ENCODE measurements at regions not wholly inside any gene's neighbourhood (a gene's known extent, or its start where the extent isn't known, plus 50 kb on each side); places are given as distances from the start of the nearest gene placed in this dataset.

DNA sequence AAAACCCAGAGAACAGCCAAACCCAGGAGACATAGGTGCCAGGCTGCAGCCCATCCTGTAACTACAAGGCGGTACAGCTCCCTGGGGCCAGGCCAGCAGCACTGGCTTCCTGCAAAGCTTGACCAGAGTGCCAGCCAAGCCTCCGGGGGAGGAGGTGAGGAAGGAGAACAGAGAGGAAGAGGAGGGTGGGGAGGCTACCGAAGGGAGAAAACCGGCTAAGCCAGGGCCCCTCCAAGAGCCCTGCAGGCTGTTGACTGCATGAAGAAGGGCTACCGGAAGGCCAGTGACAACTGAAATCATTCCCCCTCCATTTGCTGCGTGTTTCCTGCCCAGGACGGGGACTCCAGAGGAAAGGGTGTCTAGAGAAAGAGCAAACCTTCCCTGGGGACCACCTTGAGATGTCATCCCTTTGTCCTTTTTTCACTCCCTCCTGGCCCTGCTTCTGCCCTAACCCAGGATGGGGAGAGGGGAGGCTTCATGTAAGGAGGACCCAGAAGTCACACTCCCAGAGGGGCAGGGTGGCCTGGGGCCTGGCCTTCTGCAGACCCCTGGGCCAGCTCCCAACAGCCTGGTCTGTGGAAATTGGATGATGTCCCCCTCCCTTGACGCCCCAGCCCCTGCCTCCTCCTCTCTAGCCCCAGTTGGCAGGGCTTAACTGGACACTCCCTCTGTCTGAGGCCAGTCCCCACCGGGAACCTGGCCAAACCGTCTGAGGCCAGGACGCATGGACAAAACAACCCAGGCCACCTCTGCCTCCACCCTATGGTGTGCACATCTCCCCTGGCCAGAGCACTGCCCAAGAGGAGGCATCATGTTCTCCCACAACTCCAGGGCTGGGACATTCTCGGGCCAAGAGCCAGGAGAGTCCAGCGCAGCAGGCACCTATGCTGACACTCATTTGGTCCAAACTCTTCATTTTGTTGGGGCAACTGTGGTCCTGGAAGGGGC is 207.8 kb downstream of the CYP26B1 start:
- no peak for DNase-seq (ENCODE audit: extremely low read depth in 1 of 2, low read depth in 1 of 2)

DNA sequence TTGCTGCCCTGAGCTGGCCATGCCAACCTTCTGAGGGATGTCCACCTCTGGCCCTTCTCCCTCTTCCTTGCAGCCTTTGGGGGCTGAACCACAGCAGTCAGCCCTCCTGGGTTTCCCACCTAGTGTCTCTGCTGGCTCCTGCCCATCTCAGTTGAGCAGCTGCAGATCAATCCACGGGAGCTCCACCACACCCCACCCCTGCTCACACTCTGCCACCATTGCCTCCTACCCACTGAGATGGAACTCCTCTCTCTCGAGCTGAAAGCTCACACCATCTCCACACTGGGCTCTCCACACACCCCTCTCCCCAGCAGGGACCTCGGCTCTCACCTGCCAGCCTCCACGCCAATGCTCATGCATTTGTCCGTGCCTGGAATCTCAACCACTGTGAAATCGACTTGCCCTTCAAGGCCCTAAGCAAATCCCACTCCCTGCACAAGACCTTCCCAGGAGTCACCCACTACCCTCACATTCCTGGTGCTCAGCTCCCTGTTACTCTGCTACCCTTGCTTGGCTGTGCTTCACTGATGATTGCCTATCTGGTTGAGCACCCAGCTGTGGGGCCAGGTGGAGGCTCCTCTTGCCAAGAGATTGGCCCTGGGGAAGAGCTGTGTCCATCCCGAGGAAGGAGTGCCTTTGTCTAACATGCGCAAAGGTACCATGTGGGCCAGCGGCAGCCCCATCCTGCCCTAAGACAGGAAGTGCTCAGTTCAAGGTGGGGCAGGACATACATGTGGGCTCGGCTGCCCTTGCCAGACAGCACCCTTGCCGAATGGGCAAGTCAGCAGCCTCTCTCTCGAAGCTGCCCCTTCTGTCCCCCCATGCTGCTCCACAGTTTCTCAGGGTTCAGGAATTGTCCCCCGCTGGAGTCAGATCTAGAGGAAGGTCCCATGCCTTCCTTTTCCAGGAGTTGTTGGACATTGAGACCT is 208.7 kb downstream of the CYP26B1 start:
- DNase-seq (ENCODE audit: extremely low read depth in 1 of 2, low read depth in 1 of 2), result no peak

DNA sequence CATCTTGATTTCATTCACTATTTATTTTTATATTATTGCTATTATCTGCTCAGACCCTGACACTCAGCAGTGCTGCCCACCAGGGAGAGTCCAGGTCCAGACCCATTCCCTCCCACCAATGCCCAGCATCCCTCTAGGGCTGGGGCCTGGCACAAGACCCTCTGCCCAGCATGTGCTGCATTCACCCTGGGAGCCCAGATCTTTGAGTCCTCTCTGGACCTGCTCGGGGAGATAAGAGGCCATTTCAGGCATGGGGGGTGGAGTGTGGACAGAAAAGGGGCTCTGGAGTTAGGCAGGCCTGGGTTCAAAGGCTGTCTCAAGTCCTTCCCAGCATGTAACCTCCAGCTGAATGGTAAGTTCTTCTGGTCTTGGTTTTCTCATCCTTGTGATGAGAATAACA is 209.6 kb downstream of the CYP26B1 start:
- DNase-seq (ENCODE audit: extremely low read depth in 1 of 2, low read depth in 1 of 2), result no peak

DNA sequence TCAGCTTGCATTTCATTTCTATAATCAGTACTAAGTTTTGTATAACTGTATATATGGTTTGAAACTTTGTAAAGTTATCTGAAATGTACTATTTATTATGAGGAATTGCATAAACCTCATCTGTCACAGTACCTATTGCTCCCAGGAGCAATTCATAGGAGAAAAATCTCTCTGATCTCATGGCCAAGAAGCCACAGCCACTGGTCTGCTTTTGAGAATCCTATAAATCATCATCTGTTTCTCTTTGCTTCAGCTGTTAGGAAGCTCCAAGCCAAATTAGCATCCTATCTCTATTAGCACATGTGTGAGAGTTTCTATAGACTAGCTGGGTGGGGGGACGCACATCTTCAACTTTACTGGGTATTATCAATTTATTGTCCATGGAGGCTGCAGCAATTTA is 210.3 kb downstream of the CYP26B1 start:
- no peak for DNase-seq (ENCODE audit: extremely low read depth in 1 of 2, low read depth in 1 of 2)

- DNase-seq (ENCODE audit: extremely low read depth in 1 of 2, low read depth in 1 of 2), result no peak
Observed at GRCh38 chr2:71936076-71937030, 211.3 kb downstream of the CYP26B1 start.

DNA sequence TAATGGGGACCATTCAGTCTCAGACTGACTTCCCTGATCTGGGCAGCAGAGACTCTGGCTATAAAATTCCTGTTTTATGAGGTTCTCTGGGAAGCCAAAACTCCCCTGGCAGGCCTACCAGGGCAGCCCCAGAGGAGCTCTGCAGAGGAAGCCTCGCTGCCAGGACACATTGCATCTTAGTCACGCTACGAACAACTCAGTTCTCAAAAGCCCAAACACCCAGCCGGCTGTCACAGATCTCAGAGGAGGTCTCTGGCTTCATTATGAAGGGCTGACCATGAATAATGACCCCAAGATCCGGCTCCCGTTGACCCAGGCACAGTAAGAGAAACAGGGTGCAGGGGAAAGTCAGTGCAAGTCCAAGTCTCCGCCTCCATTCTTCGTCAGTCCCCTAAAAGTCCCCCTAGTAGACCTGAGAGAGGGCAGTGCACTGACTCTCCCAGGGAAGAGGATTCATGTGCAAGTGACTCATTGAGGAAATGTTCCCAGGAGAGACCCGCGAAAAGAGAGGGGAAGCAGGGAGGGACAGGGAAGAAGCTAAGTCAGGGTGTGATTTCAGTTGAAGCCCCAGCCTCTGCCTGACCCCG is 212.3 kb downstream of the CYP26B1 start:
- DNase-seq (ENCODE audit: extremely low read depth in 1 of 2, low read depth in 1 of 2), result no peak

GRCh38 chr2:71934595-71935261 is 212.9 kb downstream of the CYP26B1 start:
- no peak for DNase-seq (ENCODE audit: extremely low read depth in 1 of 2, low read depth in 1 of 2)

GRCh38 chr2:71934320-71934593 is 213.4 kb downstream of the CYP26B1 start:
- no peak for DNase-seq (ENCODE audit: extremely low read depth in 1 of 2, low read depth in 1 of 2)

DNA sequence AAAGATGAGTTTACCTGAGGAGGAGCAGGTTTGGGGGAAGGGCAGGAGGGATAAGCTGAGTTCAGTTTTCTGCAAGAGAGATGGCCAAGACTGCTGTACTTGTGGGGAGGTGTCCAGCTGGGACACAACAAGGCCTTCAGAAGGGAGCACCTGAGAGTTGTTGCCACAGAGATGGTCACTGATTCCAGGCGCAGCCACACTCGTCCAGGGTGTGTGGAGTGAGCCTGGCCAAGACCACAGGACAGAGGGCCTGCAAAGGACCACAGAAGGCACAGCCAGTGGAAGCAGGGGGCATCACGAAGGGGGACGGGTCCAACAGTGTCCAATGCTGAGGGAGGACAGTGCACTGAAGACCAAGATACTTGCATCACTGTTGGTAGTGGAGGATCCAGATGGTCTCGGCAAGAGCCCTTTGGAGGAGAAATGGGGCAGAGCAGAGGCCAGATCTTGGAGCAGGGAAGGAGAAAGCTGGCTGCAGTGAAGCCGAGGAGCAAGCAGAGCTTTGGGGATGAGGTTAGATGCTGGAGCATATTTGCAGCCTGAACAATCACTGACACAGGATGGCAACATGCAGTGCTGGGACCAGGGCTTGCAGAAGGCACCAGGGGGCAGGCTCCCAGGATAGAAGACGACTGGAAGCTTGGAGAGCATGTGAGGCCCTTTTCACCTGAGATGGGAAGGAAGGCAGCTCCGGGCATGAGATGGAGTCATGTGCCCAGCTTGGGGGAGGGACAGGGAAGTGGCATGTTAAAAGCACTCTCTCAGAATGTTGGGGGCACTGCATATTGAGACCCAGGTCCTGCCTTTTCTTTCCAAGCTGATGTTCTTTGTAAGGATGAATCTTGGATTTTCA is 214.0 kb downstream of the CYP26B1 start:
- DNase-seq (ENCODE audit: extremely low read depth in 1 of 2, low read depth in 1 of 2), result no peak

GRCh38 chr2:71932780-71933466 is 214.7 kb downstream of the CYP26B1 start:
- no peak for DNase-seq (ENCODE audit: extremely low read depth in 1 of 2, low read depth in 1 of 2)

- no peak for DNase-seq (ENCODE audit: extremely low read depth in 1 of 2, low read depth in 1 of 2)
Observed at GRCh38 chr2:71932037-71932779, 215.5 kb downstream of the CYP26B1 start.

DNA sequence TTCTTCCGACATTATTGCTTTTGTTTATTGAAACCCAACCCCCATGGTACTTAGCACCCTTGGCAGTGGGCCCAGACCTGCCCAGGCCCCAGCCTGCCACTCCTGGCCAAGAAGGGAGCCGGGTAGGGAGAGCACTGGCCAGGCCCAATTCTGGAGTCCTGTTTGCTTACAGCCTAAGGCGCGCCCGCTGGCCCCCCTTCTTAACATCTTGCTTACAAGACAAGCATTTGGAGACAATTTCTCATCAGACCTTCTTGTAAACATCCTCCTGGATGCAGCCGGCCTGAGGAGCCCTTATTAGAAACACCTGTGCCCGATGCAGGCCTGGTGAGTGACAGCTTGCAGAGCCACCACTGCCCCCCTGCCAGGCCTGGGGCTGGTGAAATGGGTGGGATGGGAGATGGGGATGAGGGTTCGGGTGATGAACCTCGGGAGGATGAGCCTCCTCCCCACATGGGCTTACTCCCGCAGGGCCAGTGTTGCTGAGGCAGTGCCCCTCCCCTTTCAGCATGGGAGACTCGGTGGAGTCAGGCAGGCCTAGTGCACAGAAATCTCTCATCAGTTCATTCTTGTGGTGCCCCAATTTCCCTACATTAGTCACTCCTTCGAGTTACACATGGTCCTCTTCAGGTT is 217.5 kb downstream of the CYP26B1 start:
- no peak for DNase-seq (ENCODE audit: extremely low read depth in 1 of 2, low read depth in 1 of 2)

- DNase-seq (ENCODE audit: extremely low read depth in 1 of 2, low read depth in 1 of 2), result no peak
Observed at GRCh38 chr2:71929482-71929772, 218.2 kb downstream of the CYP26B1 start.

- DNase-seq (ENCODE audit: extremely low read depth in 1 of 2, low read depth in 1 of 2), result no peak
Observed at GRCh38 chr2:71928734-71929481, 218.8 kb downstream of the CYP26B1 start.

GRCh38 chr2:71927757-71928715 is 219.6 kb downstream of the CYP26B1 start:
- no peak for DNase-seq (ENCODE audit: extremely low read depth in 1 of 2, low read depth in 1 of 2)
